CD4-positive, alpha-beta T cell (primary cell): ENCODE measurements at regions not wholly inside any gene's neighbourhood (a gene's known extent, or its start where the extent isn't known, plus 50 kb on each side); places are given as distances from the start of the nearest gene placed in this dataset.

Experiments used
- ATAC-seq: fragments of 200-7000 bp; cut with Tn5 transposase; one replicate; pipeline ENCODE4 v1.10.0; 2022; ENCODE audit warnings: mild to moderate bottlenecking; ENCODE audit not compliant: poor library complexity
- CTCF ChIA-PET: fragments of 350-600 bp; sonication (Branson Sonifier 250); formaldehyde crosslinking; loops from one replicate; lab custom pipeline; 2021; ENCODE audit warnings: antibody characterized with exemption, inconsistent platforms; lab: Charles Lee
- POLR2A ChIA-PET: fragments of 350-600 bp; sonication (Branson Sonifier 250); formaldehyde crosslinking; loops from one replicate; lab custom pipeline; 2021; ENCODE audit warnings: antibody characterized with exemption, inconsistent platforms; lab: Charles Lee
- DNase-seq, 14 experiments: peaks; one replicate each; pipeline ENCODE4 v3.0.0-alpha.2; 2013 to 2020; ENCODE audit warnings: mixed read lengths in 2 of 14
- H3K27ac ChIP-seq, 2 donors: one replicate each; pipeline versions ENCODE4 v1.5.1 to v1.7.0; 2013; ENCODE audit warnings: low read length in 2 of 2, low read depth in 1 of 2, mild to moderate bottlenecking in 1 of 2
- H3K27me3 ChIP-seq, 2 experiments: 1 replicate in 1 of 2; 2 replicates in 1 of 2; pipeline versions ENCODE4 v1.6.1 to v1.7.0; 2013; ENCODE audit warnings: low read length in 2 of 2, control low read depth in 1 of 2, mild to moderate bottlenecking in 1 of 2, moderate library complexity in 1 of 2; ENCODE audit not compliant: insufficient read depth in 2 of 2, control insufficient read depth in 1 of 2
- H3K36me3 ChIP-seq: one replicate; pipeline ENCODE4 v1.6.1; 2013; ENCODE audit warnings: low read length, control low read depth; ENCODE audit not compliant: insufficient read depth
- H3K4me1 ChIP-seq: one replicate; pipeline ENCODE4 v1.6.1; 2013; ENCODE audit warnings: low read length, control low read depth; ENCODE audit not compliant: insufficient read depth
- H3K4me3 ChIP-seq: one replicate; pipeline ENCODE4 v1.5.1; 2013; ENCODE audit warnings: mild to moderate bottlenecking, low read length, moderate library complexity
- H3K9me3 ChIP-seq, 2 experiments: 1 replicate in 1 of 2; 2 replicates in 1 of 2; pipeline versions ENCODE4 v1.6.1 to v1.7.0; 2013; ENCODE audit warnings: low read length in 2 of 2, mild to moderate bottlenecking in 2 of 2, control low read depth in 1 of 2, moderate library complexity in 1 of 2; ENCODE audit not compliant: control insufficient read depth in 1 of 2, insufficient read depth in 1 of 2
- H3K27ac Mint-ChIP-seq: one replicate; pipeline ENCODE4 v1.8.0; 2020; ENCODE audit warnings: mixed read lengths
- H3K27me3 Mint-ChIP-seq: one replicate; pipeline ENCODE4 v1.8.0; 2021; ENCODE audit warnings: mixed read lengths
- H3K36me3 Mint-ChIP-seq: one replicate; pipeline ENCODE4 v1.8.0; 2021; ENCODE audit warnings: low read depth, mixed read lengths
- H3K4me1 Mint-ChIP-seq: one replicate; pipeline ENCODE4 v1.8.0; 2021; ENCODE audit warnings: low read depth, mixed read lengths
- H3K4me3 Mint-ChIP-seq: one replicate; pipeline ENCODE4 v1.8.0; 2020; ENCODE audit warnings: mild to moderate bottlenecking, mixed read lengths
- H3K9me3 Mint-ChIP-seq: one replicate; pipeline ENCODE4 v1.8.0; 2020; ENCODE audit warnings: mixed read lengths
- intact Hi-C, 2 experiments: fragments of 100-400 bp; cut with DNase I in 1 of 2; cut with micrococcal nuclease in 1 of 2; formaldehyde crosslinking; loops; one replicate each; pipeline versions ENCODE4 v1.15.1 to v1.9.0; 2023 to 2025; cut with DNase I, micrococcal nuclease
- TF ChIP-seq, protein P1 (sequence below): fragments of 200-600 bp; IDR thresholded peaks from one replicate; pipeline ENCODE4 v1.8.0; 2022; ENCODE audit warnings: antibody characterized with exemption, mild to moderate bottlenecking

- Histone ChIP-seq H3K4me3 (no peak overlapping the region), H3K27ac (no peak overlapping the region), H3K4me1 (no peaks in the 10 kb centered on the region), H3K9me3 (no peaks in the 10 kb centered on the region), H3K27me3 (no peaks in the 10 kb centered on the region), H3K36me3 (no peaks in the 10 kb centered on the region)
- Mint-ChIP-seq H3K27me3 (no peaks in the 10 kb centered on the region), H3K27ac (no peak overlapping the region), H3K36me3 (no peaks in the 10 kb centered on the region), H3K4me3 (no peak overlapping the region), H3K4me1 (peaks cover 5% of the 10 kb centered on the region), H3K9me3 (no peaks in the 10 kb centered on the region)
- intact Hi-C loops, result no loop called here
- ChIA-PET POLR2A (no interaction called here), CTCF (no interaction called here)
- TF ChIP-seq, protein P1, sequence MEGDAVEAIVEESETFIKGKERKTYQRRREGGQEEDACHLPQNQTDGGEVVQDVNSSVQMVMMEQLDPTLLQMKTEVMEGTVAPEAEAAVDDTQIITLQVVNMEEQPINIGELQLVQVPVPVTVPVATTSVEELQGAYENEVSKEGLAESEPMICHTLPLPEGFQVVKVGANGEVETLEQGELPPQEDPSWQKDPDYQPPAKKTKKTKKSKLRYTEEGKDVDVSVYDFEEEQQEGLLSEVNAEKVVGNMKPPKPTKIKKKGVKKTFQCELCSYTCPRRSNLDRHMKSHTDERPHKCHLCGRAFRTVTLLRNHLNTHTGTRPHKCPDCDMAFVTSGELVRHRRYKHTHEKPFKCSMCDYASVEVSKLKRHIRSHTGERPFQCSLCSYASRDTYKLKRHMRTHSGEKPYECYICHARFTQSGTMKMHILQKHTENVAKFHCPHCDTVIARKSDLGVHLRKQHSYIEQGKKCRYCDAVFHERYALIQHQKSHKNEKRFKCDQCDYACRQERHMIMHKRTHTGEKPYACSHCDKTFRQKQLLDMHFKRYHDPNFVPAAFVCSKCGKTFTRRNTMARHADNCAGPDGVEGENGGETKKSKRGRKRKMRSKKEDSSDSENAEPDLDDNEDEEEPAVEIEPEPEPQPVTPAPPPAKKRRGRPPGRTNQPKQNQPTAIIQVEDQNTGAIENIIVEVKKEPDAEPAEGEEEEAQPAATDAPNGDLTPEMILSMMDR, result no peak
- no peak for DNase-seq
- ATAC-seq, result no peak
Observed at GRCh38 chr12:24463375-24463774, 485.5 kb downstream of the BCAT1 start.

DNA sequence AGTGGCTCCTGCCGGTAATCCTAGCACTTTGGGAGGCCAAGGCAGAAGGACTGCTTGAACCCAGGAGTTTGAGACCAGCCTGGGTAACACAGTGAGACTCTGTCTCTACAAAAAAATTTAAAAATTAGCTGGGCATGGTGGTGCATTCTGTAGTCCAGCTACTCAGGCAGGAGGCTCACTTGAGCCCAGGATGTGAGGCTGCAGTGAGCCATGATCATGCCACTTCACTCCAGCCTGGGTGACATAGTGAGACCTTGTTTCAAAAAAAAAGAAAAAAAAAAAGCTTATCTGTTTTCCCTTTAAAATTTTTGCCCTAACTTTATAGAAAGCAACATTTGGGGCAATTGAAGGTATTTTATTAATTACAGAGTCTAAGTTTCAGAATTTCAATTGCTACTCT is 486.0 kb downstream of the BCAT1 start:
- H3K36me3 Mint-ChIP-seq, result no peaks in the 10 kb centered on the region
- H3K27me3 Mint-ChIP-seq, result no peaks in the 10 kb centered on the region
- no peaks in the 10 kb centered on the region for H3K36me3 ChIP-seq
- TF ChIP-seq, protein P1, result no peak
- POLR2A ChIA-PET, result no interaction called here
- no peak overlapping the region for H3K4me3 ChIP-seq
- H3K9me3 Mint-ChIP-seq, result no peaks in the 10 kb centered on the region
- CTCF ChIA-PET, result no interaction called here
- H3K27ac Mint-ChIP-seq, result no peak overlapping the region
- no peaks in the 10 kb centered on the region for H3K9me3 ChIP-seq
- H3K27ac ChIP-seq, result no peak overlapping the region
- H3K4me1 Mint-ChIP-seq, result peaks cover 5% of the 10 kb centered on the region
- no peak overlapping the region for H3K4me3 Mint-ChIP-seq
- ATAC-seq (no peak), DNase-seq (no peak)
- no peaks in the 10 kb centered on the region for H3K4me1 ChIP-seq
- H3K27me3 ChIP-seq, result no peaks in the 10 kb centered on the region
- intact Hi-C loops, result no loop called here

DNA sequence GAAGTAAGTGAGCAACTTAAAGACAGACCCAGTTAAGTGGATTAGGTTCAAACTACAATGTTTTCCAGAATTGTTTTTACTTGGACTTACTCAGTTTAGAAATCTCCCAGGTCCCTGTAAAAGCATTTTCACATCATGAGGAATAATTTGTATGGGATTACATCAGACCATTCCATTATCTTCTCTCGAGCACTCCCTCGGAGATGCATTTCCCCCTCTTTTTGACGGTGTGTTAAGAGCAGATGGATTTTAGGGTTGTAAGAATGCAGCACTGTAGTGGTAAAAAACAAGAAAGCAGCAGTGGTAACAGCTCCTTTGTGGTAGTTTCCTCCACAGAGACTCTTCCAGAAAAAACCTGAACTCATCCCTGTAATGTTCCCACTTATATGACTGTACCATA is 488.4 kb downstream of the BCAT1 start:
- POLR2A ChIA-PET, result no interaction called here
- H3K4me3 Mint-ChIP-seq, result no peak overlapping the region
- DNase-seq (no peak), ATAC-seq (no peak)
- no peaks in the 10 kb centered on the region for H3K27me3 Mint-ChIP-seq
- H3K27me3 ChIP-seq, result no peaks in the 10 kb centered on the region
- no peak overlapping the region for H3K27ac ChIP-seq
- CTCF ChIA-PET, result no interaction called here
- no peak overlapping the region for H3K27ac Mint-ChIP-seq
- H3K4me3 ChIP-seq, result no peak overlapping the region
- H3K36me3 Mint-ChIP-seq, result no peaks in the 10 kb centered on the region
- H3K36me3 ChIP-seq, result no peaks in the 10 kb centered on the region
- H3K9me3 ChIP-seq, result peaks cover 0 to 2% of the 10 kb centered on the region in 2 experiments
- intact Hi-C loops, result no loop called here
- TF ChIP-seq, protein P1, result no peak
- peaks cover 5% of the 10 kb centered on the region for H3K4me1 Mint-ChIP-seq
- no peaks in the 10 kb centered on the region for H3K4me1 ChIP-seq
- H3K9me3 Mint-ChIP-seq, result no peaks in the 10 kb centered on the region
